ENCODE measurements at regions not wholly inside any gene's neighbourhood (a gene's known extent, or its start where the extent isn't known, plus 50 kb on each side); places are given as distances from the start of the nearest gene placed in this dataset.

DNA sequence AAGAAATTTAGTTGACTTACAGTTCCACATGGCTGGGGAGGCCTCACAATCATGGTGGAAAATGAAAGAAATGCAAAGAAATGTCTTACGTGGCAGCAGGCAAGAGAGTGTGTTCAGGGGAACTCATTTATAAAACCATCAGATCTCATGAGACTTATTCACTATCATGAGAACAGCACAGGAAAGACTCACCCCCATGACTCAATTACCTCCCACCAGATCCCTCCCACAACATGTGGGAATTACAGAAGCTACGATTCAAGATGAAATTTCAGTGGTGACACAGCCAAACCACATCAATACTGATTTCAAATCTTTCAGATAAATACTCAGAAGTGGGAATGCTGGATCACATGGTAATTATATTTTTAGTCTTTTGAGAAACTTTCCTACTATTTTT is 1357.9 kb downstream of the SLITRK5 start:
- TF ChIP-seq, protein P1, sequence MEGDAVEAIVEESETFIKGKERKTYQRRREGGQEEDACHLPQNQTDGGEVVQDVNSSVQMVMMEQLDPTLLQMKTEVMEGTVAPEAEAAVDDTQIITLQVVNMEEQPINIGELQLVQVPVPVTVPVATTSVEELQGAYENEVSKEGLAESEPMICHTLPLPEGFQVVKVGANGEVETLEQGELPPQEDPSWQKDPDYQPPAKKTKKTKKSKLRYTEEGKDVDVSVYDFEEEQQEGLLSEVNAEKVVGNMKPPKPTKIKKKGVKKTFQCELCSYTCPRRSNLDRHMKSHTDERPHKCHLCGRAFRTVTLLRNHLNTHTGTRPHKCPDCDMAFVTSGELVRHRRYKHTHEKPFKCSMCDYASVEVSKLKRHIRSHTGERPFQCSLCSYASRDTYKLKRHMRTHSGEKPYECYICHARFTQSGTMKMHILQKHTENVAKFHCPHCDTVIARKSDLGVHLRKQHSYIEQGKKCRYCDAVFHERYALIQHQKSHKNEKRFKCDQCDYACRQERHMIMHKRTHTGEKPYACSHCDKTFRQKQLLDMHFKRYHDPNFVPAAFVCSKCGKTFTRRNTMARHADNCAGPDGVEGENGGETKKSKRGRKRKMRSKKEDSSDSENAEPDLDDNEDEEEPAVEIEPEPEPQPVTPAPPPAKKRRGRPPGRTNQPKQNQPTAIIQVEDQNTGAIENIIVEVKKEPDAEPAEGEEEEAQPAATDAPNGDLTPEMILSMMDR (IDR thresholded peaks at IDR 0.05), result no peak
- TF ChIP-seq POLR2A (IDR thresholded peaks at IDR 0.05) (no peak), EP300 (IDR thresholded peaks at IDR 0.05) (no peak)

Data from ovary (tissue), 3 donors.